GM21367 (cell line): ENCODE measurements at regions not wholly inside any gene's neighbourhood (a gene's known extent, or its start where the extent isn't known, plus 50 kb on each side); places are given as distances from the start of the nearest gene placed in this dataset.

Source experiments
- ATAC-seq: cut with Tn5 transposase; IDR thresholded peaks from one replicate; pipeline ENCODE4 v1.9.1; 2021; ENCODE audit not compliant: unreplicated experiment

DNA sequence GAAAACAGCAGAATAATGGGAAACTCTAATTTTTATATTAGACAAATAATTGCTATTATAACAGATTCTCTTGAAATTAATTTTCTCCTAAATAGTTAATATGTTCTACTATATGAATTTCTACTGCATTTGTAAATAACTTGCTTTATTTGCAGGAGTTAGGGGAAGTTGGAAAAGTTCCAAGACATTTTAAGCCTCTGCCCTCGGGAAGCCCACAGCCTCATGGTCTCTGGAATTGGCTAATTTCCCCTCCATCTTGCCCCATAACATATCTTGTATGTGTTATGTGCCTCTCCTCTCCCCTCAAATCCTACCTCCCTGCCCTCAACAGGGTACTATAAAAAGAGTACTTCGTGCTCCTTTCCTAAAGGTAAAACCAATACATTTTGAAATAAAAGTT lies 271.4 kb upstream of the NR5A2 start:
- no peak for ATAC-seq

DNA sequence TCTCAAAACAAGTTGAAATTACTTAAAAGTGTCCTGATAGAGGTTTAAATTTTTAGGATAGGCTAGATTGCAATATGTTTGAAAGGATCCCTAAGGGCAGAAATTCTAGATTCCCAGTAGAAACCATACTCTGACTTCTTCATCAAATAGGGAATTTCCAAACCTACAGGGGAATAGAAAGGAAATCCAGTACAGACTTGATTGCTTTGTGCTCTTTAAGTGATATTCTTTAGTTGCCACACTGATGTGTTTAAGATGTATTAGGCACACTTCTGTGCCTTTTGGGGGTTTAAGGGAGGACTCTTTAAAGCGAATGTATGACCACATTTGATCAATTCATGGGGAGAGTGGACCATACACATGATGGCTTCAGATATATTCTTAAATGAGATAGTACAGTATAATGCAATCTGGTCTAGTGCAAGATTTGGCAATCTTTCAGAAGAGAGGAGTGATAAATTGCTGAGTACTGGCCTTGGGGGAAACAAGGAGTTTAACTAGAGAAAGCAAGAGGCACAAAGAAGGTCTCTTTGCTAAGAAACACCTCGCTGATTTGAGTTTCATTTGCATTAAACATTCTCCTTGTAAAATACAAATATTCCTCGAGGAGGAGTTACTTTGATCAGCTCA lies 268.8 kb upstream of the NR5A2 start:
- no peak for ATAC-seq

DNA sequence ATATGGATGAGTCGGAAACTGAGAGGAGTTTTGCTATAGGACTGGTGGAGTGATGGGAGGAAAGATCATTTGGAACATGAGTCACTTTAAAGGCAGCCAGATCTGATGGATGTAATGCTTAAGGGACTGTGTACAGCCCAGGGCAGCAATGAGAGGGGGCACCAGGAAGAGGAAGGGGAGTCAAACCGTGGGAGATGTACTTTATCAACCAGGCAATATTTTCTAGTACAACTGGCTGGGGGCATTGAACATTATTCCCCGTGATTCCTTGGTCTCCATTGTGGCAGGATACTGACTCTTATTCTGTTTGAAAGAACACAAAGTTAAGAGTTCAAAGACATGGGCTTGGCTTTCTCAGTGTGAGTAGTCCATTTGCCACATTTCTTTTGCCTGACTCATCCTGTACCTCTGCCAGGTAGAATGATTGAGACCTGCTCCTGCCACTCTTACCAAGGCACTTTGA lies 268.2 kb upstream of the NR5A2 start:
- no peak for ATAC-seq

GRCh38 chr1:199762572-199762971 lies 264.9 kb upstream of the NR5A2 start:
- ATAC-seq: no peak

GRCh38 chr1:199766218-199766792 lies 261.2 kb upstream of the NR5A2 start:
- ATAC-seq: no peak

GRCh38 chr1:199767700-199768099 lies 259.8 kb upstream of the NR5A2 start:
- ATAC-seq: no peak

GRCh38 chr1:199774433-199775089 lies 252.9 kb upstream of the NR5A2 start:
- ATAC-seq: no peak

- no peak for ATAC-seq
Measured at GRCh38 chr1:199776768-199777497, 250.6 kb upstream of the NR5A2 start.

GRCh38 chr1:199778324-199778955 lies 249.1 kb upstream of the NR5A2 start:
- ATAC-seq: no peak

- no peak for ATAC-seq
Measured at GRCh38 chr1:199780091-199780490, 247.4 kb upstream of the NR5A2 start.

GRCh38 chr1:199780948-199781670 lies 246.4 kb upstream of the NR5A2 start:
- no peak for ATAC-seq

- ATAC-seq: no peak
Measured at GRCh38 chr1:199784138-199784895, 243.2 kb upstream of the NR5A2 start.

DNA sequence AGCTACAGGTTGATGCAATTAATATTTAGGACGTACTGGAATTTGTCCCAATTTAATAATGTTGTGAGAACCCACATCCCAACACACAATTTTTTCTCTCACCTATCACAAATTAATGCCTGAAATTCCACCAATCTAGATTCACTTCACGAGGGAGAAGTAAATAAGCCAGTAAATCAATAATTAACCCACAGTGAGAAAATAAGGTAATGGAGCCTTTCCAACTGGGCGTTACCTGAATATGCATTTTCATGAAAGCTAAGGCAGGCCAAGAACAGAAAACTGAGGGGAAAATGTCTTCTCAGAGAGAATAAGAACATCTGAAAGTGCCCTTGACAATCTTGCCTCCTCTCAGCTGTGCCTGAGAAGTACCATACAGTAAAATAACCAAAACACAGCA lies 240.8 kb upstream of the NR5A2 start:
- ATAC-seq: no peak

GRCh38 chr1:199789141-199789540 lies 238.4 kb upstream of the NR5A2 start:
- ATAC-seq: no peak

GRCh38 chr1:199791495-199791894 lies 236.0 kb upstream of the NR5A2 start:
- no peak for ATAC-seq

- ATAC-seq: no peak
Measured at GRCh38 chr1:199792874-199793273, 234.6 kb upstream of the NR5A2 start.

DNA sequence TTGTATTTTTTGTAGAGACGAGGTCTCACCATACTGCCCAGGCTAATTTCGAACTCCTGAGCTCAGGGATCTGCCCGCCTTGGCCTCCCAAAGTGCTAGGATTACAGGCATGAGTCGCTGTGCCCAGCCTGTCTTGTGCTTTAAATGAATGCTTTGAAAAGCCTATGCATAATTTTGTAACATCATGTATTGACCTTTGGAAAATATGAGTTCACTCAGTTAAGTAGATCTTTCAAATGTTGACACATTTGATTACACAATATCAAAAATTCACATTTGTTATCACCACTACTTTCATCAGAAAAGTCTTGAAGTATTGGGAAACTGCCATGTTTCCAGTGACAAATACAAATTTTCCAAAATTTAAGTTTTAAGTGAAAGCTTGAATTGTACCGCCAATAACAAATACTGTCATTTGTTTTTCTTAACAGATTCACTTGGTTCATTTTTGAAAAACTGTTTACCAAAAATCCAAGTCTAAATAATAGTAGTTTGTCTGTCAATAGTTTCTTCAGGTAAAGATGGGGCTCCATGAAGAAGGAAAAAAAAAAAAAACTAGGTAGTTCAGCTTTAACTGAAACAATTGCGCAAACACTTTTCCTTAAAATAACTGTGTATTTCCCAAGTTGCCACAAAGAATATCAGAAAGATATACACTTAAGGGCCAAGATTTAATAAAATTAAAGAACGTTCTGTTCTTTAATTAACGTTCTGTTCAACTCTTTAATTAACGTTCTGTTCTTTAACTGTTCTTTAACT lies 233.2 kb upstream of the NR5A2 start:
- ATAC-seq: no peak

DNA sequence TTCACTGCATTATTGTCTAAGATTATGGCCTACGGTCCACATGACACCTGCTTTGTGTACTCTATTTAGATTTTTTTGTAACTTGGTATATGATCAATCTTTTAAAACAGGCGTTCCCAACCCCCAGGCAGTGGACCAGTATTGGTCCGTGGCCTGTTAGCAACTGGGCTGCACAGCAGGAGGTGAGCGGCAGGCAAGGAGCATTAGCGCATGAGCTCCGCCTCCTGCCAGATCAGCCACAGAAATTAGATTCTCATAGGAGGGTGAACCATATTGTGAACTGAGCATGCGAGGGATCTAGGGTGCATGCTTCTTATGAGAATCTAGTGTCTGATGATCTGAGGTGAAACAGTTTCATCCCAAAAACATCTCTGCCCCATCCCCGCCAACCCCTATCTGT lies 228.4 kb upstream of the NR5A2 start:
- no peak for ATAC-seq

- no peak for ATAC-seq
Measured at GRCh38 chr1:199804526-199804925, 223.0 kb upstream of the NR5A2 start.
